Activated naive CD8-positive, alpha-beta T cell treated with anti-CD3 and anti-CD28 coated beads, Interleukin-2, amount 10 ng/mL, durations not matched to agents 7 days and 5 days (primary cell): ENCODE measurements at regions not wholly inside any gene's neighbourhood (a gene's known extent, or its start where the extent isn't known, plus 50 kb on each side); places are given as distances from the start of the nearest gene placed in this dataset.
"Not testable (repeated sequence)": the region's sequence is repeated elsewhere in the genome, so short reads cannot be mapped to it uniquely, and the experiment has no call there.

Source experiments
- ATAC-seq: fragments of 150-1000 bp; cut with Tn5 transposase; one replicate; pipeline ENCODE4 v1.10.0; 2021; ENCODE audit warnings: low read depth, moderate library complexity
- POLR2A ChIA-PET: fragments of 350-600 bp; sonication (Branson Sonifier 250); formaldehyde crosslinking; loops from one replicate; lab custom pipeline; 2021; ENCODE audit warnings: antibody characterized with exemption; lab: Charles Lee
- DNase-seq: peaks from one replicate; pipeline ENCODE4 v3.0.0; 2021
- H3K27ac Mint-ChIP-seq: one replicate; pipeline ENCODE4 v1.8.0; 2022; ENCODE audit warnings: mild to moderate bottlenecking, mixed read lengths
- H3K27me3 Mint-ChIP-seq: one replicate; pipeline ENCODE4 v1.8.0; 2022; ENCODE audit warnings: mild to moderate bottlenecking, moderate library complexity, mixed read lengths
- H3K36me3 Mint-ChIP-seq: one replicate; pipeline ENCODE4 v1.8.0; 2021; ENCODE audit warnings: mild to moderate bottlenecking, mixed read lengths
- H3K4me1 Mint-ChIP-seq: one replicate; pipeline ENCODE4 v1.8.0; 2021; ENCODE audit warnings: mixed read lengths
- H3K4me3 Mint-ChIP-seq: one replicate; pipeline ENCODE4 v1.8.0; 2022; ENCODE audit warnings: mild to moderate bottlenecking, moderate library complexity, mixed read lengths
- H3K9me3 Mint-ChIP-seq: one replicate; pipeline ENCODE4 v1.8.0; 2021; ENCODE audit warnings: mixed read lengths

GRCh38 chr19:27964185-27964584 is 1248.8 kb downstream of the UQCRFS1 start:
- DNase-seq (no peak), ATAC-seq (no peak)
- Mint-ChIP-seq H3K9me3 (no peaks in the 10 kb centered on the region), H3K36me3 (no peaks in the 10 kb centered on the region), H3K27ac (no peak overlapping the region), H3K27me3 (no peaks in the 10 kb centered on the region), H3K4me3 (no peak overlapping the region), H3K4me1 (no peaks in the 10 kb centered on the region)
- POLR2A ChIA-PET = no interaction called here

DNA sequence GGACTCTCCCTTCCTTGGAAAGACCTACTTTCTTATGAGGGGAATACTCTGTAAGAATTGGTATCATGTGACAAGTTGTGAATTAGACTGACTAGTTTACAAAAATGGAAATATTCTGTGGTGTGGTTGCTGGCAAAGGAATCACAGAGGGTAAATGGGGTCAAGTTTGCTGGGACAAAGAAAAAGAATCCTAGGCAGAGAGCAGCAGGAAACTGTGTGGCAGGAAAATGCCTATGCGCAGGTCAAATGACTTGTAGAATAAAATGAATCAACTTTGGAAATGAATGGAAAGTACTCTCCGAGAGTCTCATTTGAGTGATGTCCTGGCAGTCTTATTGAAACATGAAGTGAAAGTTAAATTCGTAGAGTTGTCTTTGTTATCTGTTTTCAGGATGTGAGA is 1250.7 kb downstream of the UQCRFS1 start:
- H3K4me1 Mint-ChIP-seq = no peaks in the 10 kb centered on the region
- no peak for ATAC-seq
- POLR2A ChIA-PET = no interaction called here
- H3K27ac Mint-ChIP-seq = no peak overlapping the region
- H3K4me3 Mint-ChIP-seq = no peak overlapping the region
- H3K36me3 Mint-ChIP-seq = no peaks in the 10 kb centered on the region
- H3K9me3 Mint-ChIP-seq = no peaks in the 10 kb centered on the region
- DNase-seq = no peak
- H3K27me3 Mint-ChIP-seq = no peaks in the 10 kb centered on the region

DNA sequence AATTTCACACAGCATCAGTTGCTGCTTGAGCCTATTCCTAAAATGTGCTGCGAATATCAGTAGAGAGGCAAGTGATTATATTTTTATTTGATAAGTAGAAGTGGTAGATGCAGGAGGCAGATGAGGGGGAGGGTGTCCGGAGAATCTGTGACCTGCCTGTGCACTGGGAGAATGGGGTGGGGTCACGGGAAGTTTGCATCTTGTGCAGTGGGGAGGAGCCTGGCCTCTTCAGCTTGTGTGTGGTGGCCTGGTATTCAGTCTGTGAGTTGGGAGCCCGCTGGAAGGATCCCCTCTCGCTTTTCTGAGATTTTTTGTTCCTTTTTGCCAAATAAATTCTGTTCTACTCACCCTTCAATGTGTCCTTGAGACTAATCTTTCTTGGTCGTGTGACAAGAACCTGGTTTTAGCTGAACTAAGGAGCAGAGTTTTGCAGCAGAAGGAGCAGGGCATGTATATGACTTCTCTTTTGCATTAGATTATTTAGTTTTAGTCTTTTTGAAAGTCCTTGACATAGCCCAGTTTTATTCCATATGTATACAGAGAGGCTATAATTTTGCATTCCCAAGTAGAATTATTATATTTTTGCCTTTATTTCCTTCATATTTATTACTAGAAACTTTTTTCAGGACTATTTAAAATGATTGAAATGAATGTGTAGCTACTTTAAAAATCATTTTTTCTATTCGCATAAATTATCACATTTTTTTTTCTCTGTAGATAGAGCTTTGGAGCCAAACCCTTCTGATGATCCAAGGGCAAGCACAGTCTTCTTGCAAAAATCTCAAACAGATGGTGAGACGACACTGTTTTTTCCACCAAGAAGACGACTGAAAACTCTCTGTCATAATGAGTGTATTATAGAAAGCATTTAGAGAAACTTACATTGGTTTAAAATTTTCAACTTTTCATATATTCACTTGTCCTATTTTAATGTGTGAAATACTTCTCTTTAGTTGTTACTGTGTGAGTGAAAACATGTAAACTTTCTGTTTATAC is 1257.2 kb downstream of the UQCRFS1 start:
- ATAC-seq = no peak
- H3K9me3 Mint-ChIP-seq = no peaks in the 10 kb centered on the region
- no peaks in the 10 kb centered on the region for H3K4me1 Mint-ChIP-seq
- H3K27ac Mint-ChIP-seq = no peak overlapping the region
- POLR2A ChIA-PET = no interaction called here
- no peaks in the 10 kb centered on the region for H3K36me3 Mint-ChIP-seq
- no peak for DNase-seq
- H3K27me3 Mint-ChIP-seq = no peaks in the 10 kb centered on the region
- no peak overlapping the region for H3K4me3 Mint-ChIP-seq

DNA sequence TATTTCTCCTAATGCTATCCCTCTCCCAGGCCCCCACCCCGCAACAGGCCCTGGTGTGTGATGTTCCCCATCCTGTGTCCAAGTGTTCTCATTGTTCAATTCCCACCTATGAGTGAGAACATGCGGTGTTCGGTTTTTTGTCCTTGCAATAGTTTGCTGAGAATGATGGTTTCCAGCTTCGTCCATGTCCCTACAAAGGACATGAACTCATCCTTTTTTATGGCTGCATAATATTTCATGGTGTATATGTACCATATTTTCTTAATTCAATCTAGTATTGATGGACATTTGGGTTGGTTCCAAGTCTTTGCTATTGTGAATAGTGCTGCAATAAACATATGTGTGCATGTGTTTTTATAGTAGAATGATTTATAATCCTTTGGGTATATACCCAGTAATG is 1270.3 kb downstream of the UQCRFS1 start:
- ATAC-seq, H3K4me3 Mint-ChIP-seq, DNase-seq, H3K4me1 Mint-ChIP-seq, H3K27me3 Mint-ChIP-seq, H3K36me3 Mint-ChIP-seq, H3K27ac Mint-ChIP-seq, POLR2A ChIA-PET: not testable (repeated sequence)
- H3K9me3 Mint-ChIP-seq = peaks cover 12% of the 10 kb centered on the region

GRCh38 chr19:27936139-27936538 is 1276.8 kb downstream of the UQCRFS1 start:
- H3K27me3 Mint-ChIP-seq = no peaks in the 10 kb centered on the region
- H3K4me3 Mint-ChIP-seq = no peak overlapping the region
- ATAC-seq (no peak), DNase-seq (no peak)
- no peaks in the 10 kb centered on the region for H3K36me3 Mint-ChIP-seq
- H3K9me3 Mint-ChIP-seq = no peaks in the 10 kb centered on the region
- no peaks in the 10 kb centered on the region for H3K4me1 Mint-ChIP-seq
- POLR2A ChIA-PET = no interaction called here
- H3K27ac Mint-ChIP-seq = no peak overlapping the region

GRCh38 chr19:27935669-27936068 is 1277.3 kb downstream of the UQCRFS1 start:
- H3K27ac Mint-ChIP-seq = no peak overlapping the region
- no peaks in the 10 kb centered on the region for H3K4me1 Mint-ChIP-seq
- no peaks in the 10 kb centered on the region for H3K36me3 Mint-ChIP-seq
- H3K9me3 Mint-ChIP-seq = no peaks in the 10 kb centered on the region
- ATAC-seq (no peak), DNase-seq (no peak)
- POLR2A ChIA-PET = no interaction called here
- H3K4me3 Mint-ChIP-seq = no peak overlapping the region
- no peaks in the 10 kb centered on the region for H3K27me3 Mint-ChIP-seq

GRCh38 chr19:27929399-27929798 is 1283.6 kb downstream of the UQCRFS1 start:
- no peak for ATAC-seq
- H3K4me1 Mint-ChIP-seq = no peaks in the 10 kb centered on the region

DNA sequence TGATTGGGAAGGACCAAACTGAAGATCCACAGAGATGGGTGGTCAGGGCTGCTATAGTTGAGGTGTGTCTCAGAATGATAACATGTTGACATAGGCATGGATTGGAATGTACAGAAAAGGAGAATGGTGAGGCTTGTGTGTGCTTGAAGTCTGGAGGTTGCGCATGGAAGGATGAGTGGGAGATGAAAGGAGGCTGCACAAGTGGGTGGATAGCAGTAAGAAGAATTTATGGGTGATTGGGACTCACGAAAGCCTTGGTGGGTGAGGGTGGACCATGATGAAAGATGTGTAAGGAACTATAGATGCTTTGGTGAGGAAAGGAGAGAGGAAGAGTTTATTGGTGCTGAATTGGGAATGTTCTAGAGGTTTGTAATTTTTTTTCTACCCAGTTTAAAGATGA is 1287.7 kb downstream of the UQCRFS1 start:
- POLR2A ChIA-PET = no interaction called here

More at GRCh38 chr19:27929399-27929798, 1283.6 kb downstream of the UQCRFS1 start:
- peaks cover 3% of the 10 kb centered on the region for H3K9me3 Mint-ChIP-seq
- POLR2A ChIA-PET = no interaction called here
- no peak overlapping the region for H3K27ac Mint-ChIP-seq
- no peaks in the 10 kb centered on the region for H3K36me3 Mint-ChIP-seq
- no peak overlapping the region for H3K4me3 Mint-ChIP-seq
- no peak for DNase-seq
- no peaks in the 10 kb centered on the region for H3K27me3 Mint-ChIP-seq

DNA sequence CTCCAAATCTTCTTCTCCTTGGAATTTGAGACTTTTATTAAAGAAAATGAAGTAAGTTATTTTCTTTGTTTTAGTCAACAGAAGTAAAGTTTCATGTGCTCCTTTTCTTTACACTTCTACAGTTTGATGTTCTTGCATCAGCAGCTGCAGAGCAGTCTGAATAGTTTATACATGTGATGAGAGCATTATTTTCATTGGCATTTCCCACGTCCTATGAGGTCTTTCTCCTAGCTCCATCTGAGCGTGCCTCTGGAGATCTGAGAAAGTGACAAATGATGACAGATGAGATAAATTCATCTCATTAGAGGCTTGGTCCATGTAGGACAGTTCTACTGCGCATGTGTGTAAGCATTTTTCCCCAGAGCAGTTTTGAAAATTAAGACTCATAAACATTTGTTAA is 1290.0 kb downstream of the UQCRFS1 start:
- DNase-seq (no peak), ATAC-seq (no peak)
- H3K9me3 Mint-ChIP-seq = peaks cover 3% of the 10 kb centered on the region
- no peaks in the 10 kb centered on the region for H3K36me3 Mint-ChIP-seq
- POLR2A ChIA-PET = no interaction called here
- H3K4me3 Mint-ChIP-seq = no peak overlapping the region
- no peaks in the 10 kb centered on the region for H3K27me3 Mint-ChIP-seq
- no peak overlapping the region for H3K27ac Mint-ChIP-seq
- no peaks in the 10 kb centered on the region for H3K4me1 Mint-ChIP-seq

More for the DNA sequence above, 1287.7 kb downstream of the UQCRFS1 start:
- Mint-ChIP-seq H3K4me3 (no peak overlapping the region), H3K4me1 (no peaks in the 10 kb centered on the region), H3K27me3 (no peaks in the 10 kb centered on the region), H3K36me3 (no peaks in the 10 kb centered on the region), H3K9me3 (peaks cover 3% of the 10 kb centered on the region), H3K27ac (no peak overlapping the region)
- ATAC-seq (no peak), DNase-seq (no peak)

- H3K4me1 Mint-ChIP-seq = no peaks in the 10 kb centered on the region
- ATAC-seq (no peak), DNase-seq (no peak)
- no peaks in the 10 kb centered on the region for H3K36me3 Mint-ChIP-seq
- no peak overlapping the region for H3K27ac Mint-ChIP-seq
- H3K9me3 Mint-ChIP-seq = peaks cover 2% of the 10 kb centered on the region
- H3K27me3 Mint-ChIP-seq = no peaks in the 10 kb centered on the region
- POLR2A ChIA-PET = no interaction called here
- H3K4me3 Mint-ChIP-seq = no peak overlapping the region
Observed at GRCh38 chr19:27920774-27921173, 1292.2 kb downstream of the UQCRFS1 start.

DNA sequence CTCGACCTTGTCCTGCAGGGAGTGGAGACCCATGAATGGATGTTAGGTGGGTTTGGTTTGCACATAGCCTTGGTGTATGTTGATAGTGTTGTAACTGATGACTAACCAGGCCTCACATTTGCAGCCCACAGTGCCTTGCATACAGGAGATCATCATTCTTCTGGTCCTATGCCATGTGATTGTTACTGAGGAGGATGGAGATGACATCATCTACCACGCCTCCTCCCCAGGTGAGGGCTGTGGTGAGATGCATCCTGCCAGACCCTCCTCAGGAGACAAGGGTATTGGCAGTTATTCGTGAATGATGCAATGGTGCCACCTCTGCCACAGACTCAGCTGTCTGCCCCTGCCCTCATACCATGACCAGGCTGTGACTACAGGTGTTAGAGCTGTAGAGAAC is 1294.1 kb downstream of the UQCRFS1 start:
- no peaks in the 10 kb centered on the region for H3K36me3 Mint-ChIP-seq
- POLR2A ChIA-PET = no interaction called here
- no peaks in the 10 kb centered on the region for H3K27me3 Mint-ChIP-seq
- no peak overlapping the region for H3K4me3 Mint-ChIP-seq
- ATAC-seq (no peak), DNase-seq (no peak)
- H3K4me1 Mint-ChIP-seq = no peaks in the 10 kb centered on the region
- H3K27ac Mint-ChIP-seq = no peak overlapping the region
- H3K9me3 Mint-ChIP-seq = no peaks in the 10 kb centered on the region

- H3K36me3 Mint-ChIP-seq = no peaks in the 10 kb centered on the region
- H3K27me3 Mint-ChIP-seq = no peaks in the 10 kb centered on the region
- H3K9me3 Mint-ChIP-seq = peaks cover 3% of the 10 kb centered on the region
- DNase-seq (no peak), ATAC-seq (no peak)
- POLR2A ChIA-PET = no interaction called here
- H3K4me1 Mint-ChIP-seq = no peaks in the 10 kb centered on the region
- H3K27ac Mint-ChIP-seq = no peak overlapping the region
- no peak overlapping the region for H3K4me3 Mint-ChIP-seq
Observed at GRCh38 chr19:27911122-27911898, 1301.6 kb downstream of the UQCRFS1 start.

GRCh38 chr19:27909861-27910260 is 1303.1 kb downstream of the UQCRFS1 start:
- no peak overlapping the region for H3K4me3 Mint-ChIP-seq
- POLR2A ChIA-PET = no interaction called here
- H3K4me1 Mint-ChIP-seq = no peaks in the 10 kb centered on the region
- H3K36me3 Mint-ChIP-seq = no peaks in the 10 kb centered on the region
- H3K9me3 Mint-ChIP-seq = peaks cover 3% of the 10 kb centered on the region
- ATAC-seq (no peak), DNase-seq (no peak)
- H3K27ac Mint-ChIP-seq = no peak overlapping the region
- no peaks in the 10 kb centered on the region for H3K27me3 Mint-ChIP-seq
